GM21529 (cell line): ENCODE measurements at regions not wholly inside any gene's neighbourhood (a gene's known extent, or its start where the extent isn't known, plus 50 kb on each side); places are given as distances from the start of the nearest gene placed in this dataset.

Experiments used
- ATAC-seq: cut with Tn5 transposase; IDR thresholded peaks from one replicate; pipeline ENCODE4 v1.9.1; 2021; ENCODE audit not compliant: unreplicated experiment

- ATAC-seq, result no peak
These were observed 622.2 kb downstream of the TOX3 start for GRCh38 chr16:51924744-51925143.

- no peak for ATAC-seq
These were observed 624.5 kb downstream of the TOX3 start for GRCh38 chr16:51922476-51922875.

GRCh38 chr16:51919736-51920135 lies 627.2 kb downstream of the TOX3 start:
- ATAC-seq, result no peak

GRCh38 chr16:51916814-51917213 lies 630.1 kb downstream of the TOX3 start:
- ATAC-seq, result no peak

GRCh38 chr16:51916231-51916630 lies 630.7 kb downstream of the TOX3 start:
- ATAC-seq, result no peak

GRCh38 chr16:51907680-51908079 lies 639.3 kb downstream of the TOX3 start:
- ATAC-seq, result no peak

GRCh38 chr16:51900221-51900780 lies 646.6 kb downstream of the TOX3 start:
- no peak for ATAC-seq

- no peak for ATAC-seq
These were observed 648.1 kb downstream of the TOX3 start for GRCh38 chr16:51898872-51899271.

GRCh38 chr16:51896013-51896412 lies 650.9 kb downstream of the TOX3 start:
- ATAC-seq, result no peak

- no peak for ATAC-seq
These were observed 654.5 kb downstream of the TOX3 start for GRCh38 chr16:51892293-51893007.

GRCh38 chr16:51888534-51888933 lies 658.4 kb downstream of the TOX3 start:
- no peak for ATAC-seq

GRCh38 chr16:51888016-51888415 lies 658.9 kb downstream of the TOX3 start:
- ATAC-seq, result no peak

- no peak for ATAC-seq
These were observed 660.5 kb downstream of the TOX3 start for GRCh38 chr16:51886456-51886855.

GRCh38 chr16:51884773-51885172 lies 662.2 kb downstream of the TOX3 start:
- ATAC-seq, result no peak

GRCh38 chr16:51881731-51882130 lies 665.2 kb downstream of the TOX3 start:
- no peak for ATAC-seq

GRCh38 chr16:51880776-51881175 lies 666.2 kb downstream of the TOX3 start:
- no peak for ATAC-seq

GRCh38 chr16:51877686-51878085 lies 669.3 kb downstream of the TOX3 start:
- no peak for ATAC-seq

GRCh38 chr16:51876934-51877333 lies 670.0 kb downstream of the TOX3 start:
- no peak for ATAC-seq

GRCh38 chr16:51876601-51876875 lies 670.4 kb downstream of the TOX3 start:
- ATAC-seq, result no peak

- ATAC-seq, result no peak
These were observed 670.9 kb downstream of the TOX3 start for GRCh38 chr16:51875834-51876600.

GRCh38 chr16:51872524-51872923 lies 674.4 kb downstream of the TOX3 start:
- ATAC-seq, result no peak

GRCh38 chr16:51870296-51870854 lies 676.6 kb downstream of the TOX3 start:
- ATAC-seq, result no peak
